Right lobe of liver (tissue), 6 donors: ENCODE measurements at regions not wholly inside any gene's neighbourhood (a gene's known extent, or its start where the extent isn't known, plus 50 kb on each side); places are given as distances from the start of the nearest gene placed in this dataset.
A peak's percentile ranks its signal among the peaks of the same experiment; 100 is the strongest.

Experiments used
- ATAC-seq, 4 donors: fragments of 200-7000 bp; cut with Tn5 transposase; one replicate each; pipeline ENCODE4 v1.9.1; 2020; ENCODE audit warnings: mild to moderate bottlenecking in 4 of 4, moderate library complexity in 4 of 4
- DNase-seq, 3 donors: peaks; one replicate each; pipeline ENCODE4 v3.0.0-alpha.2; 2020
- H3K27ac ChIP-seq, 3 donors: fragments of 200-600 bp; one replicate each; pipeline ENCODE4 v1.8.0; 2022
- H3K27me3 ChIP-seq, 2 donors: fragments of 200-600 bp; one replicate each; pipeline ENCODE4 v1.8.0; 2022
- H3K36me3 ChIP-seq, 4 donors: fragments of 200-600 bp; sonication (generic) in 1 of 4; one replicate each; pipeline versions ENCODE4 v1.5.1 to v1.8.0; 2017 to 2022; ENCODE audit warnings: control low read depth in 1 of 4
- H3K4me1 ChIP-seq, 4 donors: fragments of 200-600 bp; sonication (generic) in 1 of 4; one replicate each; pipeline versions ENCODE4 v1.5.1 to v1.8.0; 2017 to 2022; ENCODE audit warnings: control low read depth in 1 of 4
- H3K4me3 ChIP-seq, 3 donors: fragments of 200-600 bp; one replicate each; pipeline ENCODE4 v1.8.0; 2022
- H3K9me3 ChIP-seq, 4 donors: fragments of 200-600 bp; sonication (generic) in 1 of 4; one replicate each; pipeline versions ENCODE4 v1.5.1 to v1.8.0; 2017 to 2022; ENCODE audit warnings: control low read depth in 1 of 4
- CTCF ChIP-seq, 4 donors: fragments of 200-600 bp in 3 of 4; fragments of 450-650 bp in 1 of 4; IDR thresholded peaks; one replicate each; pipeline versions ENCODE4 v1.5.1 to v1.8.0; 2016 to 2022; ENCODE audit warnings: antibody characterized with exemption in 4 of 4, mild to moderate bottlenecking in 2 of 4
- POLR2A ChIP-seq: fragments of 450-650 bp; IDR thresholded peaks from one replicate; pipeline ENCODE4 v1.6.1; 2017; ENCODE audit warnings: antibody characterized with exemption, mild to moderate bottlenecking
- WGBS: methylation state at CpG from one replicate; pipeline ENCODE4 v1.1.6; 2018; ENCODE audit warnings: low coverage, low lambda C conversion rate; ENCODE audit not compliant: insufficient coverage; ENCODE audit errors: missing lambda C conversion rate; 5-methylcytosine and 5-hydroxymethylcytosine counted together
- intact Hi-C, 2 donors: fragments of 100-400 bp; cut with DNase I; formaldehyde crosslinking; loops; one replicate each; pipeline versions ENCODE4 v1.11.2 to v1.14.1; 2022
- donor health status: DM: no; HTN: yes; CAD: no.
- donor health status: DM: no; HTN: no; CAD: no.
- donor health status: DM: no; HTN: no; CAD: no.
- donor health status: DM: no; HTN: yes; CAD: no.
- donor health status: DM: no; HTN: yes; CAD: no.

- Histone ChIP-seq H3K36me3 (no peaks in the 10 kb centered on the region), H3K27me3 (no peaks in the 10 kb centered on the region), H3K27ac (no peak overlapping the region), H3K9me3 (no peaks in the 10 kb centered on the region), H3K4me1 (no peaks in the 10 kb centered on the region), H3K4me3 (no peak overlapping the region)
- intact Hi-C loops, result no loop called here
- DNase-seq (no peak), ATAC-seq (peak in 3 of 4 donors; percentile 62 to 73 (median 68))
- TF ChIP-seq CTCF (IDR thresholded peaks at IDR 0.05) (peak; percentile 22 to 26 (median 24)), POLR2A (no peak)
- WGBS, result 62% methylated on average over 4 of the region's 4 CpGs
Observed at GRCh38 chr5:13250464-13251291, 693.8 kb downstream of the DNAH5 start.

GRCh38 chr5:13249854-13250253 is 694.6 kb downstream of the DNAH5 start:
- intact Hi-C loops, result no loop called here
- TF ChIP-seq CTCF (IDR thresholded peaks at IDR 0.05), result no peak
- TF ChIP-seq POLR2A, result no peak
- Histone ChIP-seq H3K36me3 (no peaks in the 10 kb centered on the region), H3K4me1 (no peaks in the 10 kb centered on the region), H3K9me3 (no peaks in the 10 kb centered on the region), H3K27me3 (no peaks in the 10 kb centered on the region), H3K4me3 (no peak overlapping the region), H3K27ac (no peak overlapping the region)
- no peak for DNase-seq
- no peak for ATAC-seq
- 88% methylated on average over 1 of the region's 1 CpG for WGBS

GRCh38 chr5:13248253-13248652 is 696.2 kb downstream of the DNAH5 start:
- TF ChIP-seq CTCF (IDR thresholded peaks at IDR 0.05), result no peak
- TF ChIP-seq POLR2A, result no peak
- ATAC-seq, result no peak
- H3K4me3 ChIP-seq, result no peak overlapping the region
- H3K27me3 ChIP-seq, result no peaks in the 10 kb centered on the region
- H3K4me1 ChIP-seq, result no peaks in the 10 kb centered on the region
- 42% methylated on average over 3 of the region's 3 CpGs for WGBS
- intact Hi-C loops, result no loop called here
- no peaks in the 10 kb centered on the region for H3K36me3 ChIP-seq
- no peak overlapping the region for H3K27ac ChIP-seq
- H3K9me3 ChIP-seq, result no peaks in the 10 kb centered on the region
- DNase-seq, result no peak

GRCh38 chr5:13246053-13246452 is 698.4 kb downstream of the DNAH5 start:
- no peak overlapping the region for H3K27ac ChIP-seq
- 77% methylated on average over 5 of the region's 5 CpGs for WGBS
- ATAC-seq, result no peak
- TF ChIP-seq CTCF (IDR thresholded peaks at IDR 0.05) (no peak), POLR2A (no peak)
- H3K36me3 ChIP-seq, result no peaks in the 10 kb centered on the region
- intact Hi-C loops, result no loop called here
- no peaks in the 10 kb centered on the region for H3K4me1 ChIP-seq
- H3K9me3 ChIP-seq, result no peaks in the 10 kb centered on the region
- H3K27me3 ChIP-seq, result no peaks in the 10 kb centered on the region
- no peak for DNase-seq
- H3K4me3 ChIP-seq, result no peak overlapping the region
